OCI-LY7 (cell line): ENCODE measurements at regions not wholly inside any gene's neighbourhood (a gene's known extent, or its start where the extent isn't known, plus 50 kb on each side); places are given as distances from the start of the nearest gene placed in this dataset.

Experiments
- BruUV-seq: library from RNA; stranded (reverse); fragments of 400-500 nt; replicated peaks from 2 replicates; lab custom pipeline; 2021; lab: Mats Ljungman, UMichigan
- CTCF ChIA-PET: fragments of 300-600 bp; sonication (Branson Sonifier 250); formaldehyde crosslinking; loops from one replicate; lab custom pipeline; 2022; ENCODE audit warnings: antibody characterized with exemption; ENCODE audit not compliant: unreplicated experiment; lab: Charles Lee
- POLR2A ChIA-PET: fragments of 300-600 bp; sonication (Branson Sonifier 250); formaldehyde crosslinking; loops from one replicate; lab custom pipeline; 2022; ENCODE audit warnings: antibody characterized with exemption; lab: Charles Lee
- DNase-seq: peaks from one replicate; pipeline ENCODE4 v3.0.0-alpha.2; 2015; ENCODE audit warnings: low spot score
- H2AFZ ChIP-seq: fragments of 200-600 bp; sonication (generic), shearing (Covaris generic); 2 replicates; pipeline ENCODE4 v1.6.1; 2014; ENCODE audit warnings: mild to moderate bottlenecking, antibody characterized with exemption, low read length, moderate library complexity
- H3K27ac ChIP-seq: fragments of 200-600 bp; sonication (generic); 2 replicates; pipeline ENCODE4 v1.5.1; 2014; ENCODE audit warnings: mixed run types, low read depth, mild to moderate bottlenecking, moderate library complexity, low read length, inconsistent platforms; ENCODE audit not compliant: poor library complexity, severe bottlenecking
- H3K36me3 ChIP-seq: fragments of 200-600 bp; sonication (generic); 2 replicates; pipeline ENCODE4 v1.6.1; 2014; ENCODE audit warnings: mild to moderate bottlenecking, antibody characterized with exemption, low read length, moderate library complexity, mixed read lengths; ENCODE audit not compliant: insufficient read depth
- H3K4me1 ChIP-seq: fragments of 200-600 bp; sonication (generic); 2 replicates; pipeline ENCODE4 v1.5.1; 2014; ENCODE audit warnings: mild to moderate bottlenecking, low read length; ENCODE audit not compliant: insufficient read depth, poor library complexity, severe bottlenecking
- H3K4me2 ChIP-seq: fragments of 200-600 bp; sonication (generic); 2 replicates; pipeline ENCODE4 v1.6.1; 2014; ENCODE audit warnings: mild to moderate bottlenecking, low read length
- H3K4me3 ChIP-seq: fragments of 200-600 bp; sonication (generic); 2 replicates; pipeline ENCODE4 v1.5.1; 2014; ENCODE audit warnings: mild to moderate bottlenecking, low read depth, low read length; ENCODE audit not compliant: poor library complexity, severe bottlenecking
- H3K79me2 ChIP-seq: fragments of 200-600 bp; sonication (generic); 2 replicates; pipeline ENCODE4 v1.6.1; 2016; ENCODE audit warnings: low read depth, mild to moderate bottlenecking, low read length, moderate library complexity, mixed read lengths; ENCODE audit not compliant: insufficient read depth
- H3K9me2 ChIP-seq: fragments of 200-600 bp; sonication (generic); 2 replicates; pipeline ENCODE4 v1.6.1; 2016; ENCODE audit warnings: mild to moderate bottlenecking, low read length, mixed read lengths; ENCODE audit not compliant: insufficient read depth
- H3K9me3 ChIP-seq: fragments of 200-600 bp; sonication (generic); 2 replicates; pipeline ENCODE4 v1.6.1; 2014; ENCODE audit warnings: mild to moderate bottlenecking, mixed run types, low read length, mixed read lengths
- H4K20me1 ChIP-seq: fragments of 200-600 bp; sonication (generic); 2 replicates; pipeline ENCODE4 v1.6.1; 2014; ENCODE audit warnings: mild to moderate bottlenecking, antibody characterized with exemption, low read length, moderate library complexity, mixed read lengths; ENCODE audit not compliant: insufficient read depth
- CTCF ChIP-seq: fragments of 200-600 bp; sonication (generic); conservative IDR thresholded peaks from 2 replicates; pipeline ENCODE4 v1.5.1; 2014; ENCODE audit warnings: mild to moderate bottlenecking, antibody characterized with exemption, low read length, moderate library complexity, mixed read lengths
- EZH2phosphoT487 ChIP-seq: fragments of 200-600 bp; sonication (generic); IDR thresholded peaks from 2 replicates; pipeline ENCODE4 v1.6.1; 2018; ENCODE audit warnings: low read depth, borderline replicate concordance, mild to moderate bottlenecking, mixed run types, antibody characterized with exemption, low read length, moderate library complexity, mixed read lengths
- intact Hi-C: fragments of 100-400 bp; cut with micrococcal nuclease; formaldehyde crosslinking; loops from one replicate; pipeline ENCODE4 v1.10.0; 2022; ENCODE audit not compliant: unreplicated experiment

- Histone ChIP-seq H3K27ac (no peak overlapping the region), H3K79me2 (no peaks in the 10 kb centered on the region), H3K36me3 (no peaks in the 10 kb centered on the region), H3K4me3 (no peak overlapping the region), H3K4me2 (no peak overlapping the region), H3K4me1 (no peaks in the 10 kb centered on the region), H3K9me3 (no peaks in the 10 kb centered on the region), H3K9me2 (no peaks in the 10 kb centered on the region), H2AFZ (no peak overlapping the region), H4K20me1 (no peaks in the 10 kb centered on the region)
- intact Hi-C loops, result no loop called here
- BruUV-seq, result no TSS peak
- ChIA-PET POLR2A (no interaction called here), CTCF (no interaction called here)
- DNase-seq, result no peak
- TF ChIP-seq CTCF, result no peak
- TF ChIP-seq EZH2phosphoT487, result no peak
These were observed 471.3 kb upstream of the GOT2 start for GRCh38 chr16:59205403-59205802.

GRCh38 chr16:59204589-59204988, 470.5 kb upstream of the GOT2 start:
- Histone ChIP-seq H4K20me1 (no peaks in the 10 kb centered on the region), H3K36me3 (no peaks in the 10 kb centered on the region), H3K27ac (no peak overlapping the region), H3K79me2 (no peaks in the 10 kb centered on the region), H3K4me2 (no peak overlapping the region), H3K9me2 (no peaks in the 10 kb centered on the region), H3K4me3 (no peak overlapping the region), H3K9me3 (no peaks in the 10 kb centered on the region), H3K4me1 (no peaks in the 10 kb centered on the region), H2AFZ (no peak overlapping the region)
- no peak for DNase-seq
- ChIA-PET CTCF (no interaction called here), POLR2A (interaction anchor here (0.6 kb wide), 1 partner anchor 1278 kb away, joined by 3 read pairs; no protein-coding TSS in a partner anchor)
- BruUV-seq, result no TSS peak
- intact Hi-C loops, result no loop called here
- TF ChIP-seq CTCF (no peak), EZH2phosphoT487 (no peak)

GRCh38 chr16:59202233-59202862, 468.2 kb upstream of the GOT2 start:
- H3K4me1 ChIP-seq, result no peaks in the 10 kb centered on the region
- no peaks in the 10 kb centered on the region for H3K9me3 ChIP-seq
- BruUV-seq, result no TSS peak
- no peaks in the 10 kb centered on the region for H3K79me2 ChIP-seq
- H2AFZ ChIP-seq, result no peak overlapping the region
- CTCF ChIA-PET, result no interaction called here
- no peak overlapping the region for H3K27ac ChIP-seq
- intact Hi-C loops, result no loop called here
- no peak overlapping the region for H3K4me3 ChIP-seq
- POLR2A ChIA-PET, result no interaction called here
- DNase-seq, result no peak
- TF ChIP-seq CTCF (no peak), EZH2phosphoT487 (no peak)
- no peaks in the 10 kb centered on the region for H4K20me1 ChIP-seq
- H3K4me2 ChIP-seq, result no peak overlapping the region
- no peaks in the 10 kb centered on the region for H3K36me3 ChIP-seq
- no peaks in the 10 kb centered on the region for H3K9me2 ChIP-seq
